Spinal cord (tissue), 9 donors: ENCODE measurements at regions not wholly inside any gene's neighbourhood (a gene's known extent, or its start where the extent isn't known, plus 50 kb on each side); places are given as distances from the start of the nearest gene placed in this dataset.
A peak's percentile ranks its signal among the peaks of the same experiment; 100 is the strongest.

Experiments
- DNase-seq, 6 donors: peaks; one replicate each; pipeline versions ENCODE4 v3.0.0 to v3.0.0-alpha.2; 2013 to 2015; ENCODE audit warnings: low spot score in 6 of 6, low read depth in 4 of 6
- H3K27ac ChIP-seq: one replicate; pipeline ENCODE4 v1.5.1; 2013; ENCODE audit warnings: low read depth, low read length, control low read depth
- H3K27me3 ChIP-seq: one replicate; pipeline ENCODE4 v1.6.1; 2013; ENCODE audit warnings: low read length; ENCODE audit not compliant: control insufficient read depth, insufficient read depth
- H3K36me3 ChIP-seq: one replicate; pipeline ENCODE4 v1.6.1; 2013; ENCODE audit warnings: low read length; ENCODE audit not compliant: control insufficient read depth, insufficient read depth
- H3K4me1 ChIP-seq: one replicate; pipeline ENCODE4 v1.6.1; 2013; ENCODE audit warnings: low read length; ENCODE audit not compliant: control insufficient read depth, insufficient read depth
- H3K4me3 ChIP-seq: one replicate; pipeline ENCODE4 v1.5.1; 2013; ENCODE audit warnings: low read depth, low read length, control low read depth
- H3K9me3 ChIP-seq: one replicate; pipeline ENCODE4 v1.6.1; 2013; ENCODE audit warnings: low read length; ENCODE audit not compliant: control insufficient read depth, insufficient read depth
- WGBS: methylation state at CpG from one replicate; pipeline ENCODE4 v1.1.5; 2013; ENCODE audit warnings: missing lambda C conversion rate; ENCODE audit not compliant: insufficient coverage; 5-methylcytosine and 5-hydroxymethylcytosine counted together
- donor health status: healthy.

DNA sequence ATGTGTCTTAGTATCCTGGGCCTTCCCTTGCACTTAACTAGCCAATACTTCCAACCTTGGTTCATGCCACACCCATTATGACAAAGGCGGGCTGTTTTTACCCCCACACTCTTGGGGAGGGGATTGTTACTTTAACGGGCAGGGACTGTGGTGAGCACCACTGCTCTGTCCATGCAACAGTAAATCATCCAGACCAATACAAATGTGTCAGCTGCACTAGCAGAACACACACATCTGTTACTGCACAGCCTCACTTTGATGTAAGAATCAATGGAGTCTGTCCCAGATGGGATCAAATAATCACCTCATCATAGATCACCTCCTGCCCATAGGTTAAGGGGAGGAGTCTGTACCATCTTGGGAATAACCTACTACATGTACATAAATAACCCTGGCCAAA is 58.1 kb downstream of the NPAP1 start:
- Histone ChIP-seq H3K27ac (no peak overlapping the region), H3K27me3 (no peaks in the 10 kb centered on the region), H3K9me3 (peaks cover 2% of the 10 kb centered on the region), H3K4me3 (no peak overlapping the region), H3K36me3 (no peaks in the 10 kb centered on the region), H3K4me1 (no peaks in the 10 kb centered on the region)
- no peak for DNase-seq
- WGBS: no CpG with 5 or more reads among the region's 2 CpGs

DNA sequence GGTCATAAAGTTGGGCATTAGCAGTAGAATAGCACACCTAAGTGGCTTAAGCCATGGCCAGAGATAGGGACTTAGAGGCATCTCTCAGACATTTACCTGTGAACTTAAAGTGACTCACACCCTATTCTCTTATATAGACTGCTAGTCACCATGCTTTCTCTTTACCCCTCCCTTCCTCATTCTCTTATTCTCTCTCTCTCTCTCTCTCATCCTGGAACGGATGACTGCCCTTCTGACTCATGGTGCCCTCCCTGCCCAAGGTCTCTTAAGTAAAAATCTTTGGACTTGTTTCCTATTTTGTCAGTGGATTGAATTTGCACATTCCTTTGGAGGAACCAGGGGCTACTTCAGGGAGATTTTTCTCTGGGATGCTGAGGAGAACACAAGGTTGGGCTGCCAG is 58.8 kb downstream of the NPAP1 start:
- Histone ChIP-seq H3K4me3 (no peak overlapping the region), H3K36me3 (no peaks in the 10 kb centered on the region), H3K9me3 (peaks cover 2% of the 10 kb centered on the region), H3K27me3 (no peaks in the 10 kb centered on the region), H3K4me1 (no peaks in the 10 kb centered on the region), H3K27ac (no peak overlapping the region)
- DNase-seq: no peak
- WGBS: no CpG with 5 or more reads among the region's 1 CpG

- no peaks in the 10 kb centered on the region for H3K4me1 ChIP-seq
- no peak overlapping the region for H3K4me3 ChIP-seq
- no peak overlapping the region for H3K27ac ChIP-seq
- H3K9me3 ChIP-seq: peaks cover 1% of the 10 kb centered on the region
- no peak for DNase-seq
- H3K36me3 ChIP-seq: peaks cover 10% of the 10 kb centered on the region
- no peaks in the 10 kb centered on the region for H3K27me3 ChIP-seq
These were observed 69.7 kb downstream of the NPAP1 start for GRCh38 chr15:24745290-24745689.

DNA sequence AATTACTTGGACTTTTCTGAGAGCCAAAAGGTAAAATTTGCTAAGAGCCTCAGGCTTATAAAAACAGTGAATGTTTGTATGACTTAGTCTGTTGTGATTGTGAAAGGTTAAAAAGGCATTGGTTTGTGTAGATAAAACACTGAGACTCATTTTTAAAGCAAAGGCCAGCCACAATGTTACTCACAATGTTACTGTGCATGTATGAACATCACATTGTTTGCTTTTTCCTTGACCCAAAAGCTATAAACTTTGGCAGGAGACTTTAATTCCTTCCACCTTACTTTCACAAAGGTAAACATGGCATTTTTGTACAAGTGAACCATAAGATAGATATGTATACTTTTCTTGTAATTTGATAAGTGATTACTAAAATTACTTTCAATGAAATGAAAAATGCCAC is 70.5 kb downstream of the NPAP1 start:
- H3K4me3 ChIP-seq: no peak overlapping the region
- peaks cover 1% of the 10 kb centered on the region for H3K9me3 ChIP-seq

GRCh38 chr15:24747376-24747775 is 71.8 kb downstream of the NPAP1 start:
- H3K27ac ChIP-seq: no peak overlapping the region
- WGBS: 83% methylated on average over 10 of the region's 10 CpGs
- peaks cover 10% of the 10 kb centered on the region for H3K36me3 ChIP-seq
- no peaks in the 10 kb centered on the region for H3K4me1 ChIP-seq
- peaks cover 1% of the 10 kb centered on the region for H3K9me3 ChIP-seq
- H3K4me3 ChIP-seq: no peak overlapping the region
- DNase-seq: no peak
- no peaks in the 10 kb centered on the region for H3K27me3 ChIP-seq

More for the DNA sequence above, 70.5 kb downstream of the NPAP1 start:
- peaks cover 10% of the 10 kb centered on the region for H3K36me3 ChIP-seq
- H3K27me3 ChIP-seq: no peaks in the 10 kb centered on the region
- H3K4me1 ChIP-seq: no peaks in the 10 kb centered on the region
- no peak for DNase-seq
- no peak overlapping the region for H3K27ac ChIP-seq

DNA sequence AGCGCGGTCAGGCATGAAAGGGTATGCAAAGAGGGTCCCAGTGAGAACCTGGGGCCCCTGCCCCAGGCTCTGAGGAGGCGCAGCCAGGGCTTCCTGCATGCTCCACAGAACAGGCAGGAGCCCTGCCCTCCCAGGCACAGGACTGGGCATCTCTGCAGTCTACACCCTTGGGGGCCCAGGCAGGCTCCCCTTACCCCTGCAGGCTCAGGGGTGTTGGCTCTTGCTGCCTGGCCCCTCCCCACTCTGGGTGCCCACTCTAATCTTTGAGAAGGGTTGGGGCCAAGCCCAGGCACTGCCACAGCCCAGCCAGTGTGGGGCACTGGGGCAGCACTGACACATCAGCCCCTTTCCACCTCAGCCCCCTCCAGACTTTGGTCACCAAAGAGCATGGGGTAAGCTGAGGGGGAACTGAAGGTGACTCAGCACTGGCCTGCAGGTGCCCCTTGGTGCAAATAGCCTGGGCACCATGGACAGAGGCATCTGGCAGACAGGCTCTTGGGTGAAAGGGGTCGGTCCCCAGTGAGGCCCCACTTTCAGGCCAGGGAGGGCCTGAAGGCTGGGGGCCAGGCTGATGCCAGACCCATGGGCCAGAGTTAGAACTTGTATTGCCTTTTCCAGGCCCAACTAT is 73.4 kb downstream of the NPAP1 start:
- peaks cover 1% of the 10 kb centered on the region for H3K9me3 ChIP-seq
- no peak for DNase-seq
- H3K27ac ChIP-seq: no peak overlapping the region
- WGBS: 95% methylated on average over 4 of the region's 4 CpGs
- H3K4me3 ChIP-seq: no peak overlapping the region
- H3K4me1 ChIP-seq: no peaks in the 10 kb centered on the region
- H3K27me3 ChIP-seq: no peaks in the 10 kb centered on the region
- H3K36me3 ChIP-seq: peaks cover 10% of the 10 kb centered on the region

- WGBS: no CpG with 5 or more reads among the region's 3 CpGs
These were observed 76.8 kb downstream of the NPAP1 start for GRCh38 chr15:24752354-24752753.

GRCh38 chr15:24756101-24756500 is 80.5 kb downstream of the NPAP1 start:
- H3K4me1 ChIP-seq: no peaks in the 10 kb centered on the region
- no peaks in the 10 kb centered on the region for H3K9me3 ChIP-seq
- H3K27ac ChIP-seq: no peak overlapping the region
- no peak for DNase-seq
- WGBS: 70% methylated on average over 4 of the region's 5 CpGs
- no peak overlapping the region for H3K4me3 ChIP-seq
- H3K27me3 ChIP-seq: no peaks in the 10 kb centered on the region
- no peaks in the 10 kb centered on the region for H3K36me3 ChIP-seq

More at GRCh38 chr15:24752354-24752753, 76.8 kb downstream of the NPAP1 start:
- Histone ChIP-seq H3K27me3 (no peaks in the 10 kb centered on the region), H3K9me3 (no peaks in the 10 kb centered on the region), H3K4me1 (no peaks in the 10 kb centered on the region), H3K4me3 (no peak overlapping the region), H3K27ac (no peak overlapping the region), H3K36me3 (peaks cover 9% of the 10 kb centered on the region)
- DNase-seq: no peak

DNA sequence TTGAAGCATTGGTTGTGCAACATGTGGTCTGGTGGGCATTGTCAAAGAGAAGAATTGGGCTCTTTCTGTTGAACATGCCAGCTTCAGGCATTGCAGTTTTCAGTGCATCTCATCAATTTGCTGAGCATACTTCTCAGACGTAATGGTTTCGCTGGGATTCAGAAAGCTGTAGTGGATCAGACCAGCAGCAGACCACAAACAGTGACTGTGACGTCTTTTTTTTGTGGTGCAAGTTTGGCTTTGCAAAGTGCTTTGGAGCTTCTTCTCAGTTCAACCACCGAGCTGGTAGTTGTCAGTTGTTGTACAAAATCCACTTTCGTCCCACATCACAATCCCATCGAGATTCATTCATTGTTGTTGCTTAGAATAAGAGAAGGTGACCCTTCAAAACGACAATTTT is 84.5 kb downstream of the NPAP1 start:
- Histone ChIP-seq H3K36me3 (no peaks in the 10 kb centered on the region), H3K27ac (no peak overlapping the region), H3K4me3 (no peak overlapping the region), H3K27me3 (no peaks in the 10 kb centered on the region), H3K4me1 (no peaks in the 10 kb centered on the region), H3K9me3 (no peaks in the 10 kb centered on the region)
- DNase-seq: no peak
- no CpG with 5 or more reads among the region's 7 CpGs for WGBS

GRCh38 chr15:24761704-24762302 is 86.2 kb downstream of the NPAP1 start:
- 100% methylated on average over 2 of the region's 5 CpGs for WGBS
- H3K9me3 ChIP-seq: no peaks in the 10 kb centered on the region
- H3K36me3 ChIP-seq: no peaks in the 10 kb centered on the region
- DNase-seq: peak in 2 of 6 donors; percentile 11 to 48
- H3K27ac ChIP-seq: no peak overlapping the region
- H3K4me3 ChIP-seq: no peak overlapping the region
- H3K4me1 ChIP-seq: no peaks in the 10 kb centered on the region
- no peaks in the 10 kb centered on the region for H3K27me3 ChIP-seq
